COLO668 (cell line): ENCODE measurements at regions not wholly inside any gene's neighbourhood (a gene's known extent, or its start where the extent isn't known, plus 50 kb on each side); places are given as distances from the start of the nearest gene placed in this dataset.

Experiments used
- DNase-seq: peaks from one replicate; lab custom pipeline; 2025; ENCODE audit not compliant: unreplicated experiment; lab: John Stamatoyannopoulos, UW

DNA sequence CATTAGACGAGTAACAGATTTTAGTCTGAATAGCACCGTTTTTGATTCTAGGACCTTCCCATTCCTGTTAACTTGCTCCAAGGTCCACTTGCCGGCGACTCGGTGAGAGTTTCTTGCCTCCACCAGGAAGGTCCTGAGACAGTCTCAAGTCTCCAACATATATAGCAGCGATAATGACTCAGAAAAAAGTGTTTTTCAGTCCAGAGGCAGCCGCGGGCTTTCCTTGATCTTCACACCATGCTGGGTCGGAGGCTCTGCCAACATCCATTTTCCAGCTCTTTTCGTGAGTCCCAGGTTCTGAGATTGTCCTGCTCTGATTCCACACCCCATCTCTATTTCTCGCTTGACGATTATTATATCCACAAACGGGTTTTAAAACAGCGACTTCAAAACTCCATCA is 170.5 kb downstream of the GPX5 start:
- DNase-seq: no peak

GRCh38 chr6:28696682-28697081 is 171.0 kb downstream of the GPX5 start:
- no peak for DNase-seq

GRCh38 chr6:28707387-28708282 is 182.0 kb downstream of the GPX5 start:
- DNase-seq: no peak

GRCh38 chr6:28709478-28710349 is 184.0 kb downstream of the GPX5 start:
- DNase-seq: no peak

GRCh38 chr6:28710466-28711191 is 184.9 kb downstream of the GPX5 start:
- DNase-seq: no peak

- no peak for DNase-seq
Measured at GRCh38 chr6:28711325-28711724, 185.6 kb downstream of the GPX5 start.

DNA sequence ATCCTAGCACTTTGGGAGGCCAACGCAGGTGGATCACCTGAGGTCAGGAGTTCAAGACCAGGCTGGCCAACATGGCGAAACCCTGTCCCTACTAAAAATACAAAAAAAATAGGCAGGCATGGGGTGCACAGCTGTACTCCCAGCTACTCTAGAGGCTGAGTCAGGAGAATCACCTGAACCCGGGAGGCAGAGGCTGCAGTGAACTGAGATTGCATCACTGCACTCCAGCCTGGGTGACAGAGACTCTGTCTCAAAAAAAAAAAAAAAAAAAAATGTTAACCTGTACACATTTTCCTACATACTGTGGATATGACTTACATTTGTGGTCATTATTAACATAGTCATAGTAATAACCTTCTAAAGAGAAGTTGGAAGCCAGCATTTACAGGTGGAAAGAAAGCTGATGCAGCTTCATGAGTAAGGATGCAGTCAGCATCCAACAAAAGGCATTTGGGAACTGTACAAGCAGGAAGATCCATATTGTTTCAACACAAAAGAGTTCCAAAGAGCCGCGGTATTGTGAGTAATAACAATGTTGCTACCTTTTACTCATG is 186.2 kb downstream of the GPX5 start:
- no peak for DNase-seq

DNA sequence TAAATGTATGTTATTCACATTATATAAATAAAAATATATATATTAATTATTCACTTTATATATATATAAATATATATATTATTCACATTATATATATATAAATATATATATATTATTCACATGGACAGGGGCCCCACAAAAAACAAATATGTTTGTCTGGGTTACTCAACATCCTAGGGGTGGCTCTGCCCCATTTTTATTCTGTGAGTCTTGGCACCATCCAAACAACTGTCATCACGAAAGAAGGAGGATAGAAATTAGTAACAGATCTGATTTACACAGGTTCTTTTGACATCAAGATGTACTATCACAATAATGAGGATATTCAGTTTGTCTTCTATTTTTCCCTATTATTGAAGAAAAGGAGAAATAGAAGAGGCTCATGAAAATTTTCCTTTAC is 187.3 kb downstream of the GPX5 start:
- DNase-seq: no peak

DNA sequence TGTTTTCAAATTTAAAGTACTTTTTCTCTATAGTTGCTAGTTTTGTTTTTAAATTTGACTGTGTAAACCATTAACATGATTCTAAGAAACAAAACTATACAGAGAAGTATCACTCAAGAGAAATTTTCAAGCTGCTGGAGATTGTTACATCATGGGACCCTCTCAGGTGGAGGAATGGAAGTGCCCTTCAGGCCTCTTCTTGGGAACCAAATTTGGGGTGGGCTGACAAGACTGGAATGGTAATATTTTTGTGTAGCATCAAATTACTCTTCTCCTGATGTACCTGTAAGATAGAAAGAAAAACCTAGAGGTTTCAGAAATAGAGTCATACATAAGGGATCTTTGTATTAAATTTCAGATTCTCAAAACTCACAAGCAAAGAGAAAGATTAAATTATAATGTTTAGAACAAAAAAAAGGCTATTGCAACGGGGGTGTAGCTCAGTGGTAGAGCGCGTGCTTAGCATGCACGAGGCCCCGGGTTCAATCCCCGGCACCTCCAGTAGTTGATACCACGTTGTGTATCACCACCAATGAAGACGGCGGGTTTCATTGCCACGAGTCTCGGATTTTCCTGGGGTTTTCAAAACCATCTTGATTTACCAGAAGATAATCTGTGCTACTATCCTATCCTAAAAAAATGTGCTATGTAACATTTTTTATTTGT is 193.7 kb downstream of the GPX5 start:
- no peak for DNase-seq

DNA sequence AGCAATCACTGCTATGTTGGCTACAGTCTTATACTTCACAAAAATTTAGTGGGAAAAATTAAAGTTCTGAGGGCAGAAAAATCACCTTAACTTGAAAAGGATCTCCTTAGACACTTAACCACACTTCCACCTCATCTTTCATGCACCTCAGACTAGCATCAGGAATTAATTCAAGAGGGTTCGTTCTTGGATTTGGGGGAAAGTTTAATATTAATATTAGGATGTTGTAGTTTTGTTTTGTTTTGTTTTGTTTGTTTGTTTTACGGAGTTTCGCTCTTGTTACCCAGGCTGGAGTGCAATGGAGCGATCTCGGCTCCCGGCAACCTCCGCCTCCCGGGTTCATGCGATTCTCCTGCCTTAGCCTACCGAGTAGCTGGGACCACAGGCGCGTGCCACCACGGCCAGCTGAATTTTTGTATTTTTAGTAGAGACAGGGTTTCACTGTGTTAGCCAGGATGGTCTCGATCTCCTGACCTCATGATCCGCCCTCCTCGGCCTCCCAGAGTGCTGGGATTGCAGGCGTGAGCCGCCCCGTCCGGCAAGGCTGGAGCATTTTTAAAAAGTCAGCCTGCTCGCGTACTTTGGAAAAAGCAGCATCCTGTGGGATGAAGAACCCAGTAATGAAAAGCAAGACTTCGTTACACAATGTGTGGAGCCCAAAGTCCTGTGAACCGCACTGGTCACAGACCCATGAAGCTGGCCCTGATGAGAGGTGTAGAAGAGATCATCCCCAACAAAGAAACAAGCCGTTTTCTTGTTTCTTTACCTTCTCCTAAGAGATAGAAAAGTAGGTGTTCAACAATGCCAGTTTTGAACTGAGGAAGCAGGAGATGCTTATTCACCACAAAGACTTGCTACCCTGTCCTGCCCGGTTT is 194.9 kb downstream of the GPX5 start:
- no peak for DNase-seq

- DNase-seq: no peak
Measured at GRCh38 chr6:28721372-28721771, 195.7 kb downstream of the GPX5 start.

GRCh38 chr6:28724395-28724794 is 198.7 kb downstream of the GPX5 start:
- no peak for DNase-seq

DNA sequence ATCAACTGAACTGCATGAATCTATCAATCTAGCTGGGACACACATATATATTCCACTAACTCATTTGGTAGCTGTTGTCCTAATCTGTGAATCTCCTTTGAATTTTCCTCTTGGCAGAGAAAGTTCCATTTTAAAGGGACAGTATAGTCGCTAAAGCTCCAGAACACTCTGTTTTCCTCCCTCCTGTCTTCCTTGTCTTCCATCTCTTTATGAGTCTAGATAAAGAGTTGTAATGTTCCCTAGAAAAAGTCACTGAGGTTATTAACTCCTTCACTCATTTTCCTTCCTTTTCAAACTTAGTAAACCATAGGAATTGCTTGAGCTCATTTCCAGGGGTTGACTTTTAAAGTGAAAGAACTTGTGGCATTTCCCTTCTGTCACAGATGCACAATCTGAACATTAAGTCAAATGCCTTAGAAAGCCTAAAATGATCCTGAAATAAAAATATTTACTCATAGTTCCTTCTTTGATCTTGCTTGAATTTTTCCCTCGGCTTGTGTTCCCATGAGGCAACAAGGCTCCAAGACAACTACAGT is 198.4 kb downstream of the TRIM27 start:
- no peak for DNase-seq

GRCh38 chr6:28725890-28726348 is 197.9 kb downstream of the TRIM27 start:
- no peak for DNase-seq

DNA sequence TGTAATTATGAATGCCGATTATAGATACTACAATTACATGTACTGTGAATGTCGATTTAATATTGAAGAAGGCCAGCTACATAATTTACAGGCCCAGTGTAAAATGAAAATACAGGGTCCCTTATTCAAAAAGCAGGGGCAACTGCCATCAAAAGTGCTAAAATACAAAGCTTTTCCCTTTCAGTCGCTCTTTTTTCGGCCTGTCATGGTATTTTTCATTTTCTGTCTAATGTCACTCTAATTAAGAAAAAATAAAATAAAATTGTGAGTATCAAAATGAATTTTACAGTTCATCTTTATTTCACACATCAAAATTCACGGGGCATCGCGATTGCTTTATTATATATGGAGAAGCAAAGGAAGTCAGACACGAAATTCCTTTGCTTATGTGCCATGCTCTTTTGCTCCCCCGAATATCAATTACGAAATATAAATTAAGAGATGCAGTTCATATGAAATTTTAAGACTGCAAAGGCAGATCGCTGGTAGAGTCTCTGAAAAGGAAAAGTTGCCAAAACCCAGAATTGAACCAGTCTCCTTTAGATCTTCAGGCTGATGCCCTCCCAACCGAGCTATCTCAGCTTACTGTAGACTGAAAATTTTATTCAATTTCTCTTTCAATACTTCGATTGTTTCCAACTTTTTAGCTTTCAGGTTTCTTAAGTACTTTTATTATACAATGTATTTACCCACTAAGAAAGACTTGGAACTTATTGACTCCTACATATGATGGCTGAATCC is 197.0 kb downstream of the TRIM27 start:
- no peak for DNase-seq

DNA sequence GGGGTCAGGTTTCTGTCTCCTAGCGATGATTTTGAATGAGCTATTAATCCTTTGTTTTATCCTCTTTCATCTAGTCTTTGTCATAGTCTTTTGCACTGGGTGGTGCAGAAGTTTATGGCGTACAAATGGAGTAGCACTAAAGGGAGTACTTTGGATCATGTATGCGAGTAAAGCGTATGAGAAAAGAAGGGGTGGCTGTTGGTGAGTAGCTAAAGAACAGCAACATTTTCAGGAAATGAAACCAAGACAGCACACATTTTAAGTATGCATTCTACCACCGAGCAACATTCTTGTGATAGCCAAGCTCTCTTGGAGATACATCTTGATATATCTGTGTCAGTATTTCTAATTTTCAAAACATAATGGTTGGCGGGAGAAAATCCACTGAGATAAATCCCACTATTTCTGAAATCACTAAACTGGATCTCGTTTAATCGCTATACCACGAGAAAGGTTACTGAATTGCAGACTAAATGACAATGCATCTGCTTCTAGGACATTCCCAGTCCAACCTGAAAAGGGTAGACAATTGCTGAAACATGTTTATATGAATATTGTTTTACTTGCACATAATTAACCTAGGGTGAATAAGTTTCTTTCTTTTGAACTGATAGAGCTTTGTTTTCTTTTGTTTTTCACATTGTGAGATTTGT is 196.1 kb downstream of the TRIM27 start:
- no peak for DNase-seq

DNA sequence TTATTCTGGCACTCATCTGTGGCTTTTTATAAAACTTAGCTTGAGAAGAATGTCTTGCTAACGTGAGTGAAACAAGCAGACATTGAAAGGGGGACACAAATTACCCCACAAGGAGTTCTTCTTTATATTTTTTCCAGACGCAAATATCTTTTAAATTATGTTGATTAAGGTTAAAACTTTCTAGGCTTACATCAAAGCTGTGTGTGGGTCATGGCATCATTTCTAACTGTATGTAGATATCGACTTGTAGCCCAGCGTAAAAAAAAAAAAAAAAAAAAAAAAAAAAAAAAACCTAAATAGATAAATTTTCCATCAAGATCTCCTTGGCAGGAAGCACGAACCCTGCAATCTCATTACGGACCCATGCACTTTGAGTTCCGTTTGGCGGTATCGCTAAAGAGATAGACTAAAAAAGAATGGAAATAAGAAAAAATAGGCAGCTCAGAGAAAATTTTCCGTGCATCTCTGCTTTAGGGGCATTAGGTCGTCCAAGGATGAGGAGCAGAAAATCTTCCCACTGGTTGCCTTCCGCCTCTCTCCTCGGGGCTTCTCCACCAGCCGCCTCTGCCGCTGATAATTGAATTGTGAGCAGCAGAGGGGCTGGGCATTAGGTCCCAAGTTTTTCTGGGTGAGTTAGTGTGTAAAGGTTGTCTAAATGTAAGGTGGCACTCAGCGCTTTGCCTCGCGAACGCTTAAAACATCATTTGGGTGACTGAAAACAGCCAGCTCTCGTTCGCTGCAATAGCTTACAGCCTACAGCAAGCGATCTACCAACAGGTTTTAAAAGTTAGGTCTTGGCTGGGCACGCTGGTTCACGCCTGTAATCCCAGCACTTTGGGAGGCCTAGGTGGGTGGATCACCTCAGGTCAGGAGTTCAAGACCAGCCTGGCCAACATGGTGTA is 194.0 kb downstream of the TRIM27 start:
- no peak for DNase-seq
